ENCODE measurements at regions not wholly inside any gene's neighbourhood (a gene's known extent, or its start where the extent isn't known, plus 50 kb on each side); places are given as distances from the start of the nearest gene placed in this dataset.

- TF ChIP-seq POLR2A (IDR thresholded peaks at IDR 0.05; ENCODE audit: low read depth) (no peak), POLR2AphosphoS5 (IDR thresholded peaks at IDR 0.05) (no peak), CTCF (IDR thresholded peaks at IDR 0.05) (no peak)
Observed at GRCh38 chr11:90650153-90650552, 427.3 kb upstream of the CHORDC1 start.
